Endodermal cell (in vitro differentiated cells): ENCODE measurements at regions not wholly inside any gene's neighbourhood (a gene's known extent, or its start where the extent isn't known, plus 50 kb on each side); places are given as distances from the start of the nearest gene placed in this dataset.

ENCODE experiments used
- DNase-seq: peaks from one replicate; pipeline ENCODE4 v3.0.0-alpha.2; 2017
- H3K27ac ChIP-seq: 2 replicates; pipeline ENCODE4 v1.5.1; 2013; ENCODE audit warnings: mild to moderate bottlenecking, low read depth, low read length, moderate library complexity
- H3K27me3 ChIP-seq: 2 replicates; pipeline ENCODE4 v1.6.1; 2013; ENCODE audit warnings: mild to moderate bottlenecking, low read length, moderate library complexity; ENCODE audit not compliant: insufficient read depth, control insufficient read depth, poor library complexity, severe bottlenecking
- H3K36me3 ChIP-seq: 2 replicates; pipeline ENCODE4 v1.7.0; 2013; ENCODE audit warnings: mild to moderate bottlenecking, low read length, moderate library complexity; ENCODE audit not compliant: control insufficient read depth, insufficient read depth
- H3K4me1 ChIP-seq: one replicate; pipeline ENCODE4 v1.7.0; 2013; ENCODE audit warnings: low read length; ENCODE audit not compliant: control insufficient read depth, insufficient read depth
- H3K4me3 ChIP-seq: 2 replicates; pipeline ENCODE4 v1.5.1; 2013; ENCODE audit warnings: mild to moderate bottlenecking, low read length, moderate library complexity
- H3K9ac ChIP-seq: 2 replicates; pipeline ENCODE4 v1.6.1; 2013; ENCODE audit warnings: mild to moderate bottlenecking, low read length, moderate library complexity; ENCODE audit not compliant: poor library complexity, severe bottlenecking; ENCODE audit errors: extremely low read depth
- H3K9me3 ChIP-seq: 2 replicates; pipeline ENCODE4 v1.6.1; 2013; ENCODE audit warnings: mild to moderate bottlenecking, low read length, moderate library complexity; ENCODE audit not compliant: control insufficient read depth
- H3K27ac Mint-ChIP-seq: 2 replicates; pipeline ENCODE4 v1.8.0; 2020; ENCODE audit warnings: mixed read lengths
- H3K27me3 Mint-ChIP-seq: 2 replicates; pipeline ENCODE4 v1.8.0; 2021; ENCODE audit warnings: mild to moderate bottlenecking, mixed read lengths; ENCODE audit not compliant: insufficient read depth
- H3K36me3 Mint-ChIP-seq: 2 replicates; pipeline ENCODE4 v1.8.0; 2020; ENCODE audit warnings: low read depth, mixed read lengths
- H3K4me1 Mint-ChIP-seq: 2 replicates; pipeline ENCODE4 v1.8.0; 2020; ENCODE audit warnings: mixed read lengths
- H3K4me3 Mint-ChIP-seq: 2 replicates; pipeline ENCODE4 v1.8.0; 2020; ENCODE audit warnings: mild to moderate bottlenecking, moderate library complexity, mixed read lengths
- H3K9me3 Mint-ChIP-seq: 2 replicates; pipeline ENCODE4 v1.8.0; 2020; ENCODE audit warnings: mild to moderate bottlenecking, mixed read lengths
- WGBS, 2 experiments: methylation state at CpG; one replicate each; pipeline versions ENCODE4 v1.1.5 to v1.1.7; 2013; ENCODE audit warnings: missing lambda C conversion rate in 2 of 2, mixed read lengths in 1 of 2; ENCODE audit not compliant: insufficient coverage in 1 of 2, insufficient read length in 1 of 2; 5-methylcytosine and 5-hydroxymethylcytosine counted together
- TF ChIP-seq, protein P1 (sequence below): fragments of 200-600 bp; sonication (generic); conservative IDR thresholded peaks from 2 replicates; pipeline ENCODE4 v1.5.0; 2021; ENCODE audit warnings: antibody characterized with exemption, mild to moderate bottlenecking

DNA sequence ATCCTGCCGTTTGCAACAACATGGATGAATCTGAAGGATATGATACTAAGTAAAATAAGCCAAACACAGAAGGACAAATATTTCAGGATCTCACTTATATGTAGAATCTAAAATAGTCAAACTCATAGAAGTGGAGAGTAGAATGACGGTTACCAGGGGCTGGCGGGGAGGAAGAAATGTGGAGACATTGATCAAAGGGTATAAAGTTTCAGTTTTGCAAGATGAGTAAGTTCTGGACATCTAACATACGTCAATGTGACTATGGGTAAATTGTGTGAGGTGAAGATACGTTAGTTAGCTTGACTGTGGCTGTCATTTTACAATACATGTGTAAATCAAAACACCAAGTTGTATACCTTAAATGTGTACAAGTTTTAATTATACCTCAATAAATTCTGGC lies 200.3 kb downstream of the SNX18 start:
- H3K4me1 ChIP-seq: peaks cover 8% of the 10 kb centered on the region
- no peaks in the 10 kb centered on the region for H3K27me3 ChIP-seq
- peaks cover 30% of the 10 kb centered on the region for H3K4me1 Mint-ChIP-seq
- no peaks in the 10 kb centered on the region for H3K36me3 Mint-ChIP-seq
- H3K9me3 Mint-ChIP-seq: peaks cover 15% of the 10 kb centered on the region
- WGBS, 2 experiments: 81 to 92% methylated on average over 2 to 3 of the region's 5 CpGs
- H3K27me3 Mint-ChIP-seq: peaks cover 2% of the 10 kb centered on the region
- no peak overlapping the region for H3K9ac ChIP-seq
- H3K4me3 ChIP-seq: no peak overlapping the region
- TF ChIP-seq, protein P1, sequence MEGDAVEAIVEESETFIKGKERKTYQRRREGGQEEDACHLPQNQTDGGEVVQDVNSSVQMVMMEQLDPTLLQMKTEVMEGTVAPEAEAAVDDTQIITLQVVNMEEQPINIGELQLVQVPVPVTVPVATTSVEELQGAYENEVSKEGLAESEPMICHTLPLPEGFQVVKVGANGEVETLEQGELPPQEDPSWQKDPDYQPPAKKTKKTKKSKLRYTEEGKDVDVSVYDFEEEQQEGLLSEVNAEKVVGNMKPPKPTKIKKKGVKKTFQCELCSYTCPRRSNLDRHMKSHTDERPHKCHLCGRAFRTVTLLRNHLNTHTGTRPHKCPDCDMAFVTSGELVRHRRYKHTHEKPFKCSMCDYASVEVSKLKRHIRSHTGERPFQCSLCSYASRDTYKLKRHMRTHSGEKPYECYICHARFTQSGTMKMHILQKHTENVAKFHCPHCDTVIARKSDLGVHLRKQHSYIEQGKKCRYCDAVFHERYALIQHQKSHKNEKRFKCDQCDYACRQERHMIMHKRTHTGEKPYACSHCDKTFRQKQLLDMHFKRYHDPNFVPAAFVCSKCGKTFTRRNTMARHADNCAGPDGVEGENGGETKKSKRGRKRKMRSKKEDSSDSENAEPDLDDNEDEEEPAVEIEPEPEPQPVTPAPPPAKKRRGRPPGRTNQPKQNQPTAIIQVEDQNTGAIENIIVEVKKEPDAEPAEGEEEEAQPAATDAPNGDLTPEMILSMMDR: no peak
- no peak for DNase-seq
- no peak overlapping the region for H3K27ac Mint-ChIP-seq
- H3K27ac ChIP-seq: no peak overlapping the region
- H3K9me3 ChIP-seq: peaks cover 12% of the 10 kb centered on the region
- no peaks in the 10 kb centered on the region for H3K36me3 ChIP-seq
- H3K4me3 Mint-ChIP-seq: no peak overlapping the region

DNA sequence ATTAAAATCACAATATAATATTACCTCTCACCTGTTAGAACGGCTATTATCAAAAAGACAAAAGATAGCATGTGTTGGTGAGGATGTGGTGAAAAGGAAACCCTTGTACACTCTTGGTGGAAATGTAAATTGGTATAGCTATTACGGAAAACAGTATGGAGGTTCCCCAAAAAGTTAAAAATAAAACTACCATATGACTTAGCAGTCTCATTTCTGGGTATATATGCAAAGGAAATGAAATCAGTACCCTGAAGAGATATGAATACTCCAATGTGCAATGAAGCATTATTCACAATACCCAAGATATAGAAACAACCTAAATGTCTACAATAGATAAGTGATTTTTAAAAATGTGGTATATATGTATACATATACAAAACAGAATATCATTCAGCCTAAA lies 199.9 kb downstream of the SNX18 start:
- 80% methylated on average over 2 of the region's 2 CpGs; no CpG with 5 or more reads in 1 of the 2 experiments for WGBS, 2 experiments
- H3K4me3 Mint-ChIP-seq: no peak overlapping the region
- TF ChIP-seq, protein P1: no peak

DNA sequence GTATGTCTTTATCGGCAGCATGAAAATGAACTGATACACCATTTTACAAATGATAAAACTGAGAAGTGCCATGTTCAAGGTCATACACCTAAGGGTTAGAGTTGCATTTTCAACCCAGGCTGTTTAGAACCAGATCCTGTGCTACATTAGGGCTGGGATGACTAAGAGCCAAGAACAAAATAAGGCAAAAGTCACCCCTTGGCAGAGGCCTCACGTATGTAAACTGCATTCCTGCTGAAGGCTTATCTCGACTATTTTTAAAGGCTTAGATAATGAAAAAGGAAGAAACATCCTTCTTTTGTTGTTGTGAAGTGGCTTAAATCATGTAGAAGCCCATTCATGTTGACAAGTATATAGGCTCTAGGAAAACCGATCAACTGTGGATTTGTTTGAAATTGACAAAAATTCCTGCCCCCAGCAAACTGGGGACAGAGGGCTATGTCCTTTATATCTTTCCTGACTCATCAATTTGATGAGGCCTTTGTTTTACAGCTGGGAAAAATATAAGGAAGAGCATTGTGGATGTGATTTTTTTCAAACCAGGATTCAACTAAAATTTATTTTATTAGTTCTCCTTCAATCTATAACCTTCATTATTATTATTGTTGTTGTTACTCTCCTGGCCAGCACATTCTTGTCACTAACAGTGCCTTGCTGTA lies 196.5 kb downstream of the SNX18 start:
- Histone ChIP-seq H3K4me3 (peak overlapping the region; percentile 53), H3K27ac (no peak overlapping the region), H3K4me1 (peaks cover 5% of the 10 kb centered on the region), H3K36me3 (no peaks in the 10 kb centered on the region), H3K9ac (no peak overlapping the region), H3K27me3 (no peaks in the 10 kb centered on the region), H3K9me3 (peaks cover 24% of the 10 kb centered on the region)
- DNase-seq: no peak
- H3K27ac Mint-ChIP-seq: peak overlapping the region; percentile 32
- H3K9me3 Mint-ChIP-seq: peaks cover 21% of the 10 kb centered on the region
- no peaks in the 10 kb centered on the region for H3K36me3 Mint-ChIP-seq
- WGBS, 2 experiments: 77 to 84% methylated on average over 3 to 4 of the region's 4 CpGs
- peaks cover 4% of the 10 kb centered on the region for H3K27me3 Mint-ChIP-seq
- H3K4me3 Mint-ChIP-seq: no peak overlapping the region
- TF ChIP-seq, protein P1: no peak
- peaks cover 18% of the 10 kb centered on the region for H3K4me1 Mint-ChIP-seq

More for the DNA sequence above, 199.9 kb downstream of the SNX18 start:
- peaks cover 20% of the 10 kb centered on the region for H3K9me3 Mint-ChIP-seq
- H3K27me3 Mint-ChIP-seq: peaks cover 3% of the 10 kb centered on the region
- Histone ChIP-seq H3K9me3 (peaks cover 16% of the 10 kb centered on the region), H3K27ac (no peak overlapping the region), H3K36me3 (no peaks in the 10 kb centered on the region), H3K4me3 (no peak overlapping the region), H3K27me3 (no peaks in the 10 kb centered on the region), H3K4me1 (peaks cover 8% of the 10 kb centered on the region), H3K9ac (no peak overlapping the region)
- H3K27ac Mint-ChIP-seq: no peak overlapping the region
- H3K4me1 Mint-ChIP-seq: peaks cover 30% of the 10 kb centered on the region
- H3K36me3 Mint-ChIP-seq: no peaks in the 10 kb centered on the region
- no peak for DNase-seq
